Left ventricle myocardium inferior (tissue), 1 donor: ENCODE measurements at regions not wholly inside any gene's neighbourhood (a gene's known extent, or its start where the extent isn't known, plus 50 kb on each side); places are given as distances from the start of the nearest gene placed in this dataset.
"Not testable (repeated sequence)": the region's sequence is repeated elsewhere in the genome, so short reads cannot be mapped to it uniquely, and the experiment has no call there.

Experiments
- DNase-seq: peaks from one replicate; pipeline ENCODE4 v3.0.0-alpha.2; 2020
- H3K27ac ChIP-seq: fragments of 200-600 bp; replicated peaks from 2 replicates; pipeline ENCODE4 v1.8.0; 2021
- H3K27me3 ChIP-seq: fragments of 200-600 bp; 2 replicates; pipeline ENCODE4 v1.8.0; 2021; ENCODE audit warnings: low read depth
- H3K36me3 ChIP-seq: fragments of 200-600 bp; 2 replicates; pipeline ENCODE4 v1.8.0; 2021
- H3K4me1 ChIP-seq: fragments of 200-600 bp; 2 replicates; pipeline ENCODE4 v1.8.0; 2021
- H3K4me3 ChIP-seq: fragments of 200-600 bp; 2 replicates; pipeline ENCODE4 v1.8.0; 2021; ENCODE audit warnings: mild to moderate bottlenecking, moderate library complexity
- H3K9me3 ChIP-seq: fragments of 200-600 bp; replicated peaks from 2 replicates; pipeline ENCODE4 v1.8.0; 2021
- CTCF ChIP-seq: fragments of 200-600 bp; IDR thresholded peaks from 2 replicates; pipeline ENCODE4 v1.8.0; 2021; ENCODE audit warnings: antibody characterized with exemption, mild to moderate bottlenecking, borderline replicate concordance
- intact Hi-C: fragments of 100-400 bp; cut with micrococcal nuclease; formaldehyde crosslinking; loops from one replicate; pipeline ENCODE4 v1.11.0; 2022
- donor health status: DM: no; HTN: yes; CAD: no; lungs with severe emphysema.

- no peak for TF ChIP-seq CTCF
- Histone ChIP-seq H3K27me3 (no peaks in the 10 kb centered on the region), H3K4me3 (no peak overlapping the region), H3K9me3 (no peaks in the 10 kb centered on the region), H3K27ac (no peak overlapping the region), H3K4me1 (no peaks in the 10 kb centered on the region), H3K36me3 (no peaks in the 10 kb centered on the region)
- DNase-seq, result no peak
- intact Hi-C loops, result no loop called here
Measured at GRCh38 chr7:136386876-136387275, 409.7 kb upstream of the MTPN start.

GRCh38 chr7:136371409-136371808 lies 394.2 kb upstream of the MTPN start:
- intact Hi-C loops, result not testable (repeated sequence)

GRCh38 chr7:136370137-136370536 lies 393.0 kb upstream of the MTPN start:
- peaks cover 4% of the 10 kb centered on the region for H3K9me3 ChIP-seq
- no peak overlapping the region for H3K27ac ChIP-seq
- no peaks in the 10 kb centered on the region for H3K27me3 ChIP-seq
- H3K36me3 ChIP-seq, result no peaks in the 10 kb centered on the region
- no peak overlapping the region for H3K4me3 ChIP-seq
- intact Hi-C loops, result no loop called here
- no peak for DNase-seq
- H3K4me1 ChIP-seq, result no peaks in the 10 kb centered on the region
- TF ChIP-seq CTCF, result no peak

More at GRCh38 chr7:136371409-136371808, 394.2 kb upstream of the MTPN start:
- not testable (repeated sequence) for H3K4me3 ChIP-seq, H3K9me3 ChIP-seq, H3K27me3 ChIP-seq, H3K36me3 ChIP-seq, H3K27ac ChIP-seq, H3K4me1 ChIP-seq, DNase-seq

GRCh38 chr7:136369225-136369624 lies 392.1 kb upstream of the MTPN start:
- no peaks in the 10 kb centered on the region for H3K27me3 ChIP-seq
- no peak for TF ChIP-seq CTCF
- intact Hi-C loops, result no loop called here

GRCh38 chr7:136359333-136359903 lies 382.3 kb upstream of the MTPN start:
- TF ChIP-seq CTCF, result no peak
- intact Hi-C loops, result no loop called here
- no peaks in the 10 kb centered on the region for H3K4me1 ChIP-seq
- no peaks in the 10 kb centered on the region for H3K9me3 ChIP-seq
- no peak for DNase-seq
- no peak overlapping the region for H3K27ac ChIP-seq
- H3K4me3 ChIP-seq, result no peak overlapping the region
- H3K27me3 ChIP-seq, result no peaks in the 10 kb centered on the region
- H3K36me3 ChIP-seq, result no peaks in the 10 kb centered on the region

More at GRCh38 chr7:136369225-136369624, 392.1 kb upstream of the MTPN start:
- H3K36me3 ChIP-seq, result no peaks in the 10 kb centered on the region
- H3K4me3 ChIP-seq, result no peak overlapping the region
- no peak for DNase-seq
- no peaks in the 10 kb centered on the region for H3K4me1 ChIP-seq
- H3K27ac ChIP-seq, result no peak overlapping the region
- H3K9me3 ChIP-seq, result peaks cover 4% of the 10 kb centered on the region

- no peak for DNase-seq
- no peaks in the 10 kb centered on the region for H3K36me3 ChIP-seq
- H3K27ac ChIP-seq, result no peak overlapping the region
- no peaks in the 10 kb centered on the region for H3K4me1 ChIP-seq
- H3K9me3 ChIP-seq, result no peaks in the 10 kb centered on the region
- H3K27me3 ChIP-seq, result no peaks in the 10 kb centered on the region
- H3K4me3 ChIP-seq, result no peak overlapping the region
- TF ChIP-seq CTCF, result no peak
- intact Hi-C loops, result no loop called here
Measured at GRCh38 chr7:136353287-136353686, 376.1 kb upstream of the MTPN start.
